ENCODE measurements at regions not wholly inside any gene's neighbourhood (a gene's known extent, or its start where the extent isn't known, plus 50 kb on each side); places are given as distances from the start of the nearest gene placed in this dataset.

- TF ChIP-seq CTCF (IDR thresholded peaks at IDR 0.05; ENCODE audit: low read depth, low read length, poor library complexity, severe bottlenecking) (no peak), EZH2phosphoT487 (IDR thresholded peaks at IDR 0.05; ENCODE audit: borderline replicate concordance, low read length) (no peak)
These were observed 55.6 kb upstream of the DOCK1 start for GRCh38 chr10:126849646-126850045.

All from DOHH2 (cell line).